GM23248 (cell line): ENCODE measurements at regions not wholly inside any gene's neighbourhood (a gene's known extent, or its start where the extent isn't known, plus 50 kb on each side); places are given as distances from the start of the nearest gene placed in this dataset.

ENCODE experiments used
- DNase-seq: peaks from one replicate; pipeline ENCODE4 v3.0.0-alpha.2; 2015
- H2AFZ ChIP-seq: fragments of 200-600 bp; sonication (generic); 2 replicates; pipeline ENCODE4 v1.6.1; 2016; ENCODE audit warnings: antibody characterized with exemption
- H3F3A ChIP-seq: fragments of 200-600 bp; sonication (generic); 2 replicates; pipeline ENCODE4 v1.6.1; 2016; ENCODE audit warnings: mild to moderate bottlenecking, antibody characterized with exemption, mixed run types; ENCODE audit not compliant: insufficient read depth
- H3K27ac ChIP-seq: fragments of 200-600 bp; sonication (generic); 2 replicates; pipeline ENCODE4 v1.5.1; 2016; ENCODE audit warnings: mild to moderate bottlenecking
- H3K27me3 ChIP-seq: fragments of 200-600 bp; sonication (generic); replicated peaks from 2 replicates; pipeline ENCODE4 v1.6.1; 2016; ENCODE audit warnings: mild to moderate bottlenecking; ENCODE audit not compliant: insufficient read depth
- H3K36me3 ChIP-seq: fragments of 200-600 bp; sonication (generic); 2 replicates; pipeline ENCODE4 v1.6.1; 2016; ENCODE audit warnings: low read depth, mild to moderate bottlenecking
- H3K4me1 ChIP-seq: fragments of 200-600 bp; sonication (generic); 2 replicates; pipeline ENCODE4 v1.6.1; 2016; ENCODE audit warnings: mild to moderate bottlenecking; ENCODE audit not compliant: insufficient read depth
- H3K4me2 ChIP-seq: fragments of 200-600 bp; sonication (generic); one replicate; pipeline ENCODE4 v1.6.1; 2016; ENCODE audit warnings: mild to moderate bottlenecking; ENCODE audit not compliant: unreplicated experiment
- H3K4me3 ChIP-seq: fragments of 200-600 bp; sonication (generic); 2 replicates; pipeline ENCODE4 v1.5.1; 2016; ENCODE audit warnings: mild to moderate bottlenecking
- H3K79me2 ChIP-seq: fragments of 200-600 bp; sonication (generic); 2 replicates; pipeline ENCODE4 v1.6.1; 2016; ENCODE audit warnings: mild to moderate bottlenecking; ENCODE audit not compliant: insufficient read depth
- H3K9ac ChIP-seq: fragments of 200-600 bp; sonication (generic); 2 replicates; pipeline ENCODE4 v1.6.1; 2016; ENCODE audit warnings: mild to moderate bottlenecking
- H3K9me2 ChIP-seq: fragments of 200-600 bp; sonication (generic); 2 replicates; pipeline ENCODE4 v1.6.1; 2016; ENCODE audit warnings: mixed run types, mild to moderate bottlenecking, moderate library complexity; ENCODE audit not compliant: insufficient read depth
- H3K9me3 ChIP-seq: fragments of 200-600 bp; sonication (generic); one replicate; pipeline ENCODE4 v1.6.1; 2017; ENCODE audit warnings: low read depth
- H4K20me1 ChIP-seq: fragments of 200-600 bp; sonication (generic); 2 replicates; pipeline ENCODE4 v1.6.0; 2016; ENCODE audit not compliant: insufficient read depth
- EZH2 ChIP-seq: fragments of 200-600 bp; sonication (generic); IDR thresholded peaks from 2 replicates; pipeline ENCODE4 v1.6.1; 2018; ENCODE audit warnings: antibody characterized with exemption, mild to moderate bottlenecking; ENCODE audit not compliant: insufficient read depth, poor library complexity, severe bottlenecking
- EZH2phosphoT487 ChIP-seq: fragments of 200-600 bp; sonication (generic); IDR thresholded peaks from 2 replicates; pipeline ENCODE4 v1.6.1; 2018; ENCODE audit warnings: antibody characterized with exemption, moderate library complexity, mild to moderate bottlenecking, low read depth; ENCODE audit not compliant: insufficient read depth
- WGBS, 2 experiments: methylation state at CpG; one replicate each; pipeline ENCODE4 v1.1.6; 2015 to 2017; ENCODE audit warnings: low lambda C conversion rate in 2 of 2, low coverage in 1 of 2; ENCODE audit errors: missing lambda C conversion rate in 2 of 2; 5-methylcytosine and 5-hydroxymethylcytosine counted together
- in situ Hi-C: fragments of 300-500 bp; cut with MboI; formaldehyde crosslinking; loops from 2 replicates; pipeline ENCODE4 v1.15.0; 2020

- peak; percentile 57 for DNase-seq
- TF ChIP-seq EZH2 (no peak), EZH2phosphoT487 (no peak)
- no peaks in the 10 kb centered on the region for H3K36me3 ChIP-seq
- 77 to 78% methylated on average over 1 of the region's 1 CpG for WGBS, 2 experiments
- H2AFZ ChIP-seq: no peak overlapping the region
- H3K4me2 ChIP-seq: peak overlapping the region; percentile 72
- H3K9me3 ChIP-seq: no peaks in the 10 kb centered on the region
- no peaks in the 10 kb centered on the region for H3K79me2 ChIP-seq
- peaks cover 38% of the 10 kb centered on the region for H3K4me1 ChIP-seq
- H3K27ac ChIP-seq: no peak overlapping the region
- H3K9ac ChIP-seq: no peak overlapping the region
- H4K20me1 ChIP-seq: no peaks in the 10 kb centered on the region
- no peak overlapping the region for H3K4me3 ChIP-seq
- peaks cover 19% of the 10 kb centered on the region for H3F3A ChIP-seq
- in situ Hi-C loops: loop anchor here (25.0 kb wide), 1 partner anchor 693 kb away; no protein-coding TSS in a partner anchor
- H3K9me2 ChIP-seq: no peaks in the 10 kb centered on the region
- H3K27me3 ChIP-seq: no peaks in the 10 kb centered on the region
Observed at GRCh38 chr18:55868909-55869308, 280.9 kb upstream of the TCF4 start.

- H3K9ac ChIP-seq: no peak overlapping the region
- H2AFZ ChIP-seq: no peak overlapping the region
- no peaks in the 10 kb centered on the region for H3K9me3 ChIP-seq
- in situ Hi-C loops: loop anchor here (25.0 kb wide), 1 partner anchor 695 kb away; no protein-coding TSS in a partner anchor
- peaks cover 46% of the 10 kb centered on the region for H3K4me1 ChIP-seq
- WGBS, 2 experiments: 83 to 85% methylated on average over 7 of the region's 7 CpGs
- H3K27ac ChIP-seq: no peak overlapping the region
- H3K79me2 ChIP-seq: no peaks in the 10 kb centered on the region
- peaks cover 19% of the 10 kb centered on the region for H3F3A ChIP-seq
- H3K36me3 ChIP-seq: no peaks in the 10 kb centered on the region
- no peak for DNase-seq
- H3K27me3 ChIP-seq: no peaks in the 10 kb centered on the region
- no peaks in the 10 kb centered on the region for H3K9me2 ChIP-seq
- H3K4me3 ChIP-seq: no peak overlapping the region
- no peaks in the 10 kb centered on the region for H4K20me1 ChIP-seq
- TF ChIP-seq EZH2phosphoT487 (no peak), EZH2 (no peak)
- H3K4me2 ChIP-seq: no peak overlapping the region
Observed at GRCh38 chr18:55866886-55867285, 278.9 kb upstream of the TCF4 start.

GRCh38 chr18:55866006-55866405 is 278.0 kb upstream of the TCF4 start:
- H3K9me3 ChIP-seq: no peaks in the 10 kb centered on the region
- peak overlapping the region; percentile 72 for H2AFZ ChIP-seq
- no peak for TF ChIP-seq EZH2
- no peak for TF ChIP-seq EZH2phosphoT487
- H3K79me2 ChIP-seq: no peaks in the 10 kb centered on the region
- H3K4me1 ChIP-seq: peaks cover 46% of the 10 kb centered on the region
- WGBS, 2 experiments: 17 to 18% methylated on average over 7 of the region's 7 CpGs
- no peak for DNase-seq
- no peaks in the 10 kb centered on the region for H4K20me1 ChIP-seq
- no peak overlapping the region for H3K27ac ChIP-seq
- peaks cover 19% of the 10 kb centered on the region for H3F3A ChIP-seq
- in situ Hi-C loops: loop anchor here (25.0 kb wide), 1 partner anchor 696 kb away; no protein-coding TSS in a partner anchor
- no peaks in the 10 kb centered on the region for H3K36me3 ChIP-seq
- H3K9ac ChIP-seq: peak overlapping the region; percentile 19; the same call in 1 of the 2 replicates
- peak overlapping the region; percentile 78 for H3K4me2 ChIP-seq
- H3K9me2 ChIP-seq: no peaks in the 10 kb centered on the region
- no peaks in the 10 kb centered on the region for H3K27me3 ChIP-seq
- peak overlapping the region; percentile 48 for H3K4me3 ChIP-seq

GRCh38 chr18:55864281-55864680 is 276.3 kb upstream of the TCF4 start:
- H3K4me1 ChIP-seq: peaks cover 29% of the 10 kb centered on the region
- 0% methylated on average over 1 of the region's 1 CpG for WGBS, 2 experiments
- H3K9ac ChIP-seq: no peak overlapping the region
- H3K79me2 ChIP-seq: no peaks in the 10 kb centered on the region
- no peaks in the 10 kb centered on the region for H3K9me2 ChIP-seq
- peaks cover 2% of the 10 kb centered on the region for H3F3A ChIP-seq
- no peaks in the 10 kb centered on the region for H3K9me3 ChIP-seq
- no peaks in the 10 kb centered on the region for H4K20me1 ChIP-seq
- TF ChIP-seq EZH2phosphoT487 (no peak), EZH2 (no peak)
- H3K27me3 ChIP-seq: no peaks in the 10 kb centered on the region
- H3K4me3 ChIP-seq: no peak overlapping the region; the same call in 1 of the 2 replicates
- H3K4me2 ChIP-seq: peak overlapping the region; percentile 96
- no peaks in the 10 kb centered on the region for H3K36me3 ChIP-seq
- DNase-seq: no peak
- H3K27ac ChIP-seq: no peak overlapping the region
- in situ Hi-C loops: loop anchor here (5.0 to 25.0 kb wide), 2 partner anchors 447 to 698 kb away; no protein-coding TSS in a partner anchor
- no peak overlapping the region for H2AFZ ChIP-seq
